ENCODE measurements at regions not wholly inside any gene's neighbourhood (a gene's known extent, or its start where the extent isn't known, plus 50 kb on each side); places are given as distances from the start of the nearest gene placed in this dataset.

- WGBS: 86% methylated on average over 2 of the region's 2 CpGs
These were observed 190.3 kb downstream of the C1D start for GRCh38 chr2:67872481-67872880.

DNA sequence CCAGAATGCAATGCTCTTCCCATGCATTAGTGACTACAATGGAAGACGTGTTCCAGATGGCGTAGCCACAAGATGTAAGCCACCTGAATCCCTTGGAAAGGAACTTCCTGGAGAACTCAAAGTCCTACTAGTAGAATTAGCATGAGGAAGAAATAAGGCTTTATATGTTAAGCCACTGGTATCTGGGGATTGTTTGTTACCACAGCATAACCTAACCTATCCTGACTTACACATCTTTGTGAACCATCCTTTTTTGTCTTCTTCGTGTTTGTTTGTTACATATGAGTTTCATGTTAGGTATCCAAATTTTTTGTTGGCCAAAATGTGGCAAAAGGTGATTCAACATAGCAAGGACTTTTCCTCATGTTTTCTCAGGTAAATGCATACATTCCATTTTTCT lies 188.9 kb downstream of the C1D start:
- Histone ChIP-seq H3K27me3 (ENCODE audit: control insufficient read depth in 4 of 4, insufficient read depth in 4 of 4, low read length in 3 of 4) (no peaks in the 10 kb centered on the region), H3K4me3 (ENCODE audit: low read depth in 1 of 3, low read length in 3 of 3) (no peak overlapping the region), H3K4me1 (ENCODE audit: control insufficient read depth in 4 of 4, insufficient read depth in 4 of 4, low read length in 3 of 4) (no peaks in the 10 kb centered on the region), H3K9me3 (ENCODE audit: control insufficient read depth in 4 of 4, low read length in 3 of 4) (no peaks in the 10 kb centered on the region), H3K9ac (ENCODE audit: low read depth in 1 of 2, low read length in 2 of 2) (no peak overlapping the region), H3K27ac (ENCODE audit: low read depth in 1 of 2, low read length in 2 of 2) (no peak overlapping the region), H3K36me3 (ENCODE audit: control insufficient read depth in 4 of 4, insufficient read depth in 3 of 4, low read depth in 1 of 4, low read length in 3 of 4) (no peaks in the 10 kb centered on the region)
- no peak for DNase-seq (ENCODE audit: low spot score)
- 83% methylated on average over 3 of the region's 3 CpGs for WGBS
- TF ChIP-seq, protein P1, sequence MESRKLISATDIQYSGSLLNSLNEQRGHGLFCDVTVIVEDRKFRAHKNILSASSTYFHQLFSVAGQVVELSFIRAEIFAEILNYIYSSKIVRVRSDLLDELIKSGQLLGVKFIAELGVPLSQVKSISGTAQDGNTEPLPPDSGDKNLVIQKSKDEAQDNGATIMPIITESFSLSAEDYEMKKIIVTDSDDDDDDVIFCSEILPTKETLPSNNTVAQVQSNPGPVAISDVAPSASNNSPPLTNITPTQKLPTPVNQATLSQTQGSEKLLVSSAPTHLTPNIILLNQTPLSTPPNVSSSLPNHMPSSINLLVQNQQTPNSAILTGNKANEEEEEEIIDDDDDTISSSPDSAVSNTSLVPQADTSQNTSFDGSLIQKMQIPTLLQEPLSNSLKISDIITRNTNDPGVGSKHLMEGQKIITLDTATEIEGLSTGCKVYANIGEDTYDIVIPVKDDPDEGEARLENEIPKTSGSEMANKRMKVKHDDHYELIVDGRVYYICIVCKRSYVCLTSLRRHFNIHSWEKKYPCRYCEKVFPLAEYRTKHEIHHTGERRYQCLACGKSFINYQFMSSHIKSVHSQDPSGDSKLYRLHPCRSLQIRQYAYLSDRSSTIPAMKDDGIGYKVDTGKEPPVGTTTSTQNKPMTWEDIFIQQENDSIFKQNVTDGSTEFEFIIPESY (IDR thresholded peaks at IDR 0.05): no peak
- TF ChIP-seq HNF4A (conservative IDR thresholded peaks at IDR 0.05) (no peak), SP1 (IDR thresholded peaks at IDR 0.05) (no peak), RAD21 (IDR thresholded peaks at IDR 0.05) (no peak), FOXA2 (IDR thresholded peaks at IDR 0.05) (no peak), YY1 (IDR thresholded peaks at IDR 0.05) (no peak), TAF1 (conservative IDR thresholded peaks at IDR 0.05) (no peak), FOXA1 (IDR thresholded peaks at IDR 0.05) (no peak), RXRA (IDR thresholded peaks at IDR 0.05) (no peak), EGR1 (IDR thresholded peaks at IDR 0.05; ENCODE audit: low read depth in 2 of 2) (no peak), GABPA (IDR thresholded peaks at IDR 0.05 in 1 of 2, conservative IDR thresholded peaks at IDR 0.05 in 1 of 2) (no peak)
- TF ChIP-seq, protein P2, sequence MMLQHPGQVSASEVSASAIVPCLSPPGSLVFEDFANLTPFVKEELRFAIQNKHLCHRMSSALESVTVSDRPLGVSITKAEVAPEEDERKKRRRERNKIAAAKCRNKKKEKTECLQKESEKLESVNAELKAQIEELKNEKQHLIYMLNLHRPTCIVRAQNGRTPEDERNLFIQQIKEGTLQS (IDR thresholded peaks at IDR 0.05): no peak
- TF ChIP-seq, protein P3, sequence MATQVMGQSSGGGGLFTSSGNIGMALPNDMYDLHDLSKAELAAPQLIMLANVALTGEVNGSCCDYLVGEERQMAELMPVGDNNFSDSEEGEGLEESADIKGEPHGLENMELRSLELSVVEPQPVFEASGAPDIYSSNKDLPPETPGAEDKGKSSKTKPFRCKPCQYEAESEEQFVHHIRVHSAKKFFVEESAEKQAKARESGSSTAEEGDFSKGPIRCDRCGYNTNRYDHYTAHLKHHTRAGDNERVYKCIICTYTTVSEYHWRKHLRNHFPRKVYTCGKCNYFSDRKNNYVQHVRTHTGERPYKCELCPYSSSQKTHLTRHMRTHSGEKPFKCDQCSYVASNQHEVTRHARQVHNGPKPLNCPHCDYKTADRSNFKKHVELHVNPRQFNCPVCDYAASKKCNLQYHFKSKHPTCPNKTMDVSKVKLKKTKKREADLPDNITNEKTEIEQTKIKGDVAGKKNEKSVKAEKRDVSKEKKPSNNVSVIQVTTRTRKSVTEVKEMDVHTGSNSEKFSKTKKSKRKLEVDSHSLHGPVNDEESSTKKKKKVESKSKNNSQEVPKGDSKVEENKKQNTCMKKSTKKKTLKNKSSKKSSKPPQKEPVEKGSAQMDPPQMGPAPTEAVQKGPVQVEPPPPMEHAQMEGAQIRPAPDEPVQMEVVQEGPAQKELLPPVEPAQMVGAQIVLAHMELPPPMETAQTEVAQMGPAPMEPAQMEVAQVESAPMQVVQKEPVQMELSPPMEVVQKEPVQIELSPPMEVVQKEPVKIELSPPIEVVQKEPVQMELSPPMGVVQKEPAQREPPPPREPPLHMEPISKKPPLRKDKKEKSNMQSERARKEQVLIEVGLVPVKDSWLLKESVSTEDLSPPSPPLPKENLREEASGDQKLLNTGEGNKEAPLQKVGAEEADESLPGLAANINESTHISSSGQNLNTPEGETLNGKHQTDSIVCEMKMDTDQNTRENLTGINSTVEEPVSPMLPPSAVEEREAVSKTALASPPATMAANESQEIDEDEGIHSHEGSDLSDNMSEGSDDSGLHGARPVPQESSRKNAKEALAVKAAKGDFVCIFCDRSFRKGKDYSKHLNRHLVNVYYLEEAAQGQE (IDR thresholded peaks at IDR 0.05): no peak
- TF ChIP-seq, protein P4, sequence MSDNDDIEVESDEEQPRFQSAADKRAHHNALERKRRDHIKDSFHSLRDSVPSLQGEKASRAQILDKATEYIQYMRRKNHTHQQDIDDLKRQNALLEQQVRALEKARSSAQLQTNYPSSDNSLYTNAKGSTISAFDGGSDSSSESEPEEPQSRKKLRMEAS (IDR thresholded peaks at IDR 0.05): no peak

More at GRCh38 chr2:67872481-67872880, 190.3 kb downstream of the C1D start:
- TF ChIP-seq GABPA (IDR thresholded peaks at IDR 0.05 in 1 of 2, conservative IDR thresholded peaks at IDR 0.05 in 1 of 2): no peak
- no peak for TF ChIP-seq YY1 (IDR thresholded peaks at IDR 0.05)
- TF ChIP-seq, protein P5, sequence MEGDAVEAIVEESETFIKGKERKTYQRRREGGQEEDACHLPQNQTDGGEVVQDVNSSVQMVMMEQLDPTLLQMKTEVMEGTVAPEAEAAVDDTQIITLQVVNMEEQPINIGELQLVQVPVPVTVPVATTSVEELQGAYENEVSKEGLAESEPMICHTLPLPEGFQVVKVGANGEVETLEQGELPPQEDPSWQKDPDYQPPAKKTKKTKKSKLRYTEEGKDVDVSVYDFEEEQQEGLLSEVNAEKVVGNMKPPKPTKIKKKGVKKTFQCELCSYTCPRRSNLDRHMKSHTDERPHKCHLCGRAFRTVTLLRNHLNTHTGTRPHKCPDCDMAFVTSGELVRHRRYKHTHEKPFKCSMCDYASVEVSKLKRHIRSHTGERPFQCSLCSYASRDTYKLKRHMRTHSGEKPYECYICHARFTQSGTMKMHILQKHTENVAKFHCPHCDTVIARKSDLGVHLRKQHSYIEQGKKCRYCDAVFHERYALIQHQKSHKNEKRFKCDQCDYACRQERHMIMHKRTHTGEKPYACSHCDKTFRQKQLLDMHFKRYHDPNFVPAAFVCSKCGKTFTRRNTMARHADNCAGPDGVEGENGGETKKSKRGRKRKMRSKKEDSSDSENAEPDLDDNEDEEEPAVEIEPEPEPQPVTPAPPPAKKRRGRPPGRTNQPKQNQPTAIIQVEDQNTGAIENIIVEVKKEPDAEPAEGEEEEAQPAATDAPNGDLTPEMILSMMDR (IDR thresholded peaks at IDR 0.05; ENCODE audit: low read depth, low read length, missing input control): no peak
- TF ChIP-seq, protein P1 (IDR thresholded peaks at IDR 0.05): no peak
- TF ChIP-seq, protein P4 (IDR thresholded peaks at IDR 0.05): no peak
- TF ChIP-seq FOXA1 (IDR thresholded peaks at IDR 0.05): no peak
- no peak for TF ChIP-seq HNF4G (IDR thresholded peaks at IDR 0.05)
- no peak for TF ChIP-seq SP1 (IDR thresholded peaks at IDR 0.05)
- no peak for TF ChIP-seq TAF1 (conservative IDR thresholded peaks at IDR 0.05)
- no peak for TF ChIP-seq JUND (IDR thresholded peaks at IDR 0.05)
- no peak for TF ChIP-seq FOXA2 (IDR thresholded peaks at IDR 0.05)
- no peak for TF ChIP-seq HNF4A (conservative IDR thresholded peaks at IDR 0.05)
- no peak for TF ChIP-seq RXRA (IDR thresholded peaks at IDR 0.05)
- TF ChIP-seq, protein P2 (IDR thresholded peaks at IDR 0.05): no peak
- TF ChIP-seq EGR1 (IDR thresholded peaks at IDR 0.05; ENCODE audit: low read depth in 2 of 2): no peak
- TF ChIP-seq RAD21 (IDR thresholded peaks at IDR 0.05): no peak
- TF ChIP-seq NR2F2 (IDR thresholded peaks at IDR 0.05): no peak
- Histone ChIP-seq H3K36me3 (ENCODE audit: control insufficient read depth in 4 of 4, insufficient read depth in 3 of 4, low read depth in 1 of 4, low read length in 3 of 4) (no peaks in the 10 kb centered on the region), H3K4me3 (ENCODE audit: low read depth in 1 of 3, low read length in 3 of 3) (no peak overlapping the region), H3K9me3 (ENCODE audit: control insufficient read depth in 4 of 4, low read length in 3 of 4) (no peaks in the 10 kb centered on the region), H3K9ac (ENCODE audit: low read depth in 1 of 2, low read length in 2 of 2) (no peak overlapping the region), H3K27ac (ENCODE audit: low read depth in 1 of 2, low read length in 2 of 2) (no peak overlapping the region), H3K27me3 (ENCODE audit: control insufficient read depth in 4 of 4, insufficient read depth in 4 of 4, low read length in 3 of 4) (no peaks in the 10 kb centered on the region), H3K4me1 (ENCODE audit: control insufficient read depth in 4 of 4, insufficient read depth in 4 of 4, low read length in 3 of 4) (no peaks in the 10 kb centered on the region)
- no peak for DNase-seq (ENCODE audit: low spot score)
